Panc1 (cell line): ENCODE measurements at regions not wholly inside any gene's neighbourhood (a gene's known extent, or its start where the extent isn't known, plus 50 kb on each side); places are given as distances from the start of the nearest gene placed in this dataset.

ENCODE experiments used
- ATAC-seq: fragments of 200-7000 bp; cut with Tn5 transposase; 2 replicates; pipeline ENCODE4 v1.9.1; 2020; ENCODE audit warnings: mild to moderate bottlenecking, moderate library complexity
- BruUV-seq: library from RNA; stranded (reverse); fragments of 400-500 nt; replicated peaks from 2 replicates; lab custom pipeline; 2021; lab: Mats Ljungman, UMichigan
- CTCF ChIA-PET: fragments of 300-600 bp; sonication (Branson Sonifier 250); formaldehyde crosslinking; loops from one replicate; lab custom pipeline; 2022; ENCODE audit warnings: antibody characterized with exemption; lab: Charles Lee
- POLR2A ChIA-PET: fragments of 300-600 bp; sonication (Branson Sonifier 250); formaldehyde crosslinking; loops from one replicate; lab custom pipeline; 2022; ENCODE audit warnings: antibody characterized with exemption; lab: Charles Lee
- DNase-seq: peaks from one replicate; pipeline ENCODE4 v3.0.0-alpha.2; 2010; ENCODE audit warnings: low read depth, low spot score
- H3K27ac ChIP-seq: 2 replicates; pipeline ENCODE4 v1.5.1; 2011; ENCODE audit warnings: mild to moderate bottlenecking, low read length, inconsistent platforms
- H3K27me3 ChIP-seq: fragments of 200-500 bp; sonication (Bioruptor generic); 2 replicates; pipeline ENCODE4 v1.6.0; 2014; ENCODE audit warnings: low read length, inconsistent platforms; ENCODE audit not compliant: control insufficient read depth, insufficient read depth
- H3K36me3 ChIP-seq: fragments of 200-500 bp; sonication (Bioruptor generic); 2 replicates; pipeline ENCODE4 v1.5.1; 2014; ENCODE audit warnings: inconsistent platforms, mild to moderate bottlenecking, low read length, moderate library complexity; ENCODE audit not compliant: control insufficient read depth, insufficient read depth
- H3K4me1 ChIP-seq: 2 replicates; pipeline ENCODE4 v1.5.1; 2011; ENCODE audit warnings: inconsistent platforms, mild to moderate bottlenecking, low read length, moderate library complexity; ENCODE audit not compliant: control insufficient read depth, insufficient read depth
- H3K4me3 ChIP-seq, 2 experiments: 2 replicates each; pipeline ENCODE4 v1.5.1; 2011 to 2012; ENCODE audit warnings: low read depth in 2 of 2, low read length in 2 of 2, mild to moderate bottlenecking in 2 of 2, inconsistent platforms in 1 of 2, moderate library complexity in 1 of 2
- H3K9me3 ChIP-seq: fragments of 200-500 bp; sonication (Bioruptor generic); 2 replicates; pipeline ENCODE4 v1.5.1; 2014; ENCODE audit warnings: low read depth, mild to moderate bottlenecking, inconsistent platforms, low read length, moderate library complexity; ENCODE audit not compliant: control insufficient read depth, insufficient read depth
- POLR2AphosphoS5 ChIP-seq: IDR thresholded peaks from 2 replicates; pipeline ENCODE4 v1.6.1; 2012; ENCODE audit warnings: mild to moderate bottlenecking, low read depth, low read length, moderate library complexity
- SIN3A ChIP-seq: IDR thresholded peaks from 2 replicates; pipeline ENCODE4 v1.6.1; 2012; ENCODE audit warnings: low read depth, mild to moderate bottlenecking, low read length, moderate library complexity, borderline replicate concordance; ENCODE audit not compliant: insufficient read depth
- TCF7L2 ChIP-seq: IDR thresholded peaks from 2 replicates; pipeline ENCODE4 v1.6.1; 2011; ENCODE audit warnings: mild to moderate bottlenecking, low read depth, low read length, inconsistent platforms
- in situ Hi-C: cut with HindIII; loops from 2 replicates; pipeline ENCODE4 v1.10.0; 2016; ENCODE audit warnings: low sequenced_read_pairs, low pct_unique_long_range_greater_than_20kb
- intact Hi-C: fragments of 100-400 bp; cut with micrococcal nuclease; formaldehyde crosslinking; loops from one replicate; pipeline ENCODE4 v1.10.0; 2022; ENCODE audit not compliant: unreplicated experiment
- TF ChIP-seq, protein P1 (sequence below), 2 experiments: IDR thresholded peaks; 2 replicates each; pipeline ENCODE4 v1.6.1; 2011 to 2012; ENCODE audit warnings: low read depth in 2 of 2, control low read depth in 1 of 2, low read length in 1 of 2, mild to moderate bottlenecking in 1 of 2, moderate library complexity in 1 of 2; ENCODE audit not compliant: insufficient read depth in 1 of 2
- TF ChIP-seq, protein P2 (sequence below): fragments of 450-650 bp; IDR thresholded peaks from 2 replicates; pipeline ENCODE4 v1.5.1; 2017; ENCODE audit warnings: mild to moderate bottlenecking

DNA sequence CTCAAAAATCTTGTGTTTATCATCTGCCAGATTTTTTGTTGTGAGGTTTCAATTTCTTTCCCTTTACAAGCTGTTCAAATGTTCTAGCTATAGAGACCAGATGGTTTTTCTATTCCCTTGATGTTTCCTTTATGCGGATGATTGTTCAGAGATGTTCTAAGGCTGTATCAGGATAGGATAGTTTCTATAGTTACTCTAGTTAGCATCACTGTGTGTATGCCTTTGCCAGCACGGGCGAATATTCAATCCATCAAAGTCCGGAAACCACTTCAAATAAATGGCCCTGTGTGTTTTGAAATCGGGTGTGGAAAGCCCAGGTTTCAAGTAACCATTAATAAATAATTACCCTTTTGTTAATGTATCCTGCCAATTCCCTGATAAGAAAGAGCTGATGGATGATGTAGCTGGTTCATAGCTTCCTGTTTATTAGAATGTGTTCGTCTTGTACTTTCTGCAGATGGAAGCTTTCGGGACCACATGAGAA is 149.8 kb upstream of the PRKCQ start:
- BruUV-seq = no TSS peak
- Histone ChIP-seq H3K9me3 (no peaks in the 10 kb centered on the region), H3K27me3 (no peaks in the 10 kb centered on the region), H3K36me3 (no peaks in the 10 kb centered on the region), H3K4me3 (no peak overlapping the region), H3K4me1 (no peaks in the 10 kb centered on the region), H3K27ac (no peak overlapping the region)
- POLR2A ChIA-PET = no interaction called here
- in situ Hi-C loops (no loop called here), intact Hi-C loops (no loop called here)
- DNase-seq (no peak), ATAC-seq (no peak)
- no peak for TF ChIP-seq POLR2AphosphoS5
- TF ChIP-seq SIN3A = no peak
- TF ChIP-seq TCF7L2 = no peak
- TF ChIP-seq, protein P1, sequence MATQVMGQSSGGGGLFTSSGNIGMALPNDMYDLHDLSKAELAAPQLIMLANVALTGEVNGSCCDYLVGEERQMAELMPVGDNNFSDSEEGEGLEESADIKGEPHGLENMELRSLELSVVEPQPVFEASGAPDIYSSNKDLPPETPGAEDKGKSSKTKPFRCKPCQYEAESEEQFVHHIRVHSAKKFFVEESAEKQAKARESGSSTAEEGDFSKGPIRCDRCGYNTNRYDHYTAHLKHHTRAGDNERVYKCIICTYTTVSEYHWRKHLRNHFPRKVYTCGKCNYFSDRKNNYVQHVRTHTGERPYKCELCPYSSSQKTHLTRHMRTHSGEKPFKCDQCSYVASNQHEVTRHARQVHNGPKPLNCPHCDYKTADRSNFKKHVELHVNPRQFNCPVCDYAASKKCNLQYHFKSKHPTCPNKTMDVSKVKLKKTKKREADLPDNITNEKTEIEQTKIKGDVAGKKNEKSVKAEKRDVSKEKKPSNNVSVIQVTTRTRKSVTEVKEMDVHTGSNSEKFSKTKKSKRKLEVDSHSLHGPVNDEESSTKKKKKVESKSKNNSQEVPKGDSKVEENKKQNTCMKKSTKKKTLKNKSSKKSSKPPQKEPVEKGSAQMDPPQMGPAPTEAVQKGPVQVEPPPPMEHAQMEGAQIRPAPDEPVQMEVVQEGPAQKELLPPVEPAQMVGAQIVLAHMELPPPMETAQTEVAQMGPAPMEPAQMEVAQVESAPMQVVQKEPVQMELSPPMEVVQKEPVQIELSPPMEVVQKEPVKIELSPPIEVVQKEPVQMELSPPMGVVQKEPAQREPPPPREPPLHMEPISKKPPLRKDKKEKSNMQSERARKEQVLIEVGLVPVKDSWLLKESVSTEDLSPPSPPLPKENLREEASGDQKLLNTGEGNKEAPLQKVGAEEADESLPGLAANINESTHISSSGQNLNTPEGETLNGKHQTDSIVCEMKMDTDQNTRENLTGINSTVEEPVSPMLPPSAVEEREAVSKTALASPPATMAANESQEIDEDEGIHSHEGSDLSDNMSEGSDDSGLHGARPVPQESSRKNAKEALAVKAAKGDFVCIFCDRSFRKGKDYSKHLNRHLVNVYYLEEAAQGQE (IDR thresholded peaks at IDR 0.05; ENCODE audit: insufficient read depth in 1 of 2, low read depth in 2 of 2, low read length in 1 of 2) = no peak
- TF ChIP-seq, protein P2, sequence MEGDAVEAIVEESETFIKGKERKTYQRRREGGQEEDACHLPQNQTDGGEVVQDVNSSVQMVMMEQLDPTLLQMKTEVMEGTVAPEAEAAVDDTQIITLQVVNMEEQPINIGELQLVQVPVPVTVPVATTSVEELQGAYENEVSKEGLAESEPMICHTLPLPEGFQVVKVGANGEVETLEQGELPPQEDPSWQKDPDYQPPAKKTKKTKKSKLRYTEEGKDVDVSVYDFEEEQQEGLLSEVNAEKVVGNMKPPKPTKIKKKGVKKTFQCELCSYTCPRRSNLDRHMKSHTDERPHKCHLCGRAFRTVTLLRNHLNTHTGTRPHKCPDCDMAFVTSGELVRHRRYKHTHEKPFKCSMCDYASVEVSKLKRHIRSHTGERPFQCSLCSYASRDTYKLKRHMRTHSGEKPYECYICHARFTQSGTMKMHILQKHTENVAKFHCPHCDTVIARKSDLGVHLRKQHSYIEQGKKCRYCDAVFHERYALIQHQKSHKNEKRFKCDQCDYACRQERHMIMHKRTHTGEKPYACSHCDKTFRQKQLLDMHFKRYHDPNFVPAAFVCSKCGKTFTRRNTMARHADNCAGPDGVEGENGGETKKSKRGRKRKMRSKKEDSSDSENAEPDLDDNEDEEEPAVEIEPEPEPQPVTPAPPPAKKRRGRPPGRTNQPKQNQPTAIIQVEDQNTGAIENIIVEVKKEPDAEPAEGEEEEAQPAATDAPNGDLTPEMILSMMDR = no peak
- CTCF ChIA-PET = no interaction called here

DNA sequence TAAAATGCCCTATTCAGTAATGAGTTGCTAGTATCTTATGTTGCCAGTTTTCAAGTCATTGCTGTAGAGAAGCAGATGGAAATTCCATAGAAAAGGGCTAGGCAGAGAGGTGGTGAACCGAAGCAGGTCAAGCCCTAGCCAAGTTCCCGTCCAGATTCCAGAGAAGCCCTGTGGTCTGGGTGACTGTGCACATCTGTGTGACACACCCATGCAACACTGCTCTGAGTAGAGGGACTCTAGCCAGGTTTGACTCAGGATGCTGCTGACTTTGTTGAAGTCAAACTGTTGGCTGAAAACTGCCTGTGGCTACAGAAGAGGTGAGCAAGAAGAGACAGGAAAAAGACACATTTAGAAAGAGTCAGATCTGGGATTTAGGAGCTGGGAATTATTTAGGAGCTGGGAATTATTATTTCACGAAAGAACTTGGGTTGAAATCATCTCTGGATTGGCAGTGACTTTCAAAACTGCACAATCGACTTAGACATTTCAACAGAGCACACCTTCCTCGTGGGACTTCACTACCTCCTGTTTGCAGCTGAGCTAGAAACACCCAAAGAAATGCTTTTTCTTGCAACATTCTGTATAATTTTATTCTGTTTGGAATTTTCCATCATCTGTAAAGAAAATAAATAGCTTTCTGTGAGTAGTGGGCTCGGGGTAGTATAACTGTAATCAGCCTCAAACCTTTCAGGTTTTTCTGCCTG is 149.1 kb upstream of the PRKCQ start:
- Histone ChIP-seq H3K4me3 (no peak overlapping the region), H3K4me1 (no peaks in the 10 kb centered on the region), H3K27me3 (no peaks in the 10 kb centered on the region), H3K27ac (no peak overlapping the region), H3K9me3 (no peaks in the 10 kb centered on the region), H3K36me3 (no peaks in the 10 kb centered on the region)
- ChIA-PET POLR2A (no interaction called here), CTCF (no interaction called here)
- no peak for TF ChIP-seq POLR2AphosphoS5
- intact Hi-C loops = no loop called here
- in situ Hi-C loops = no loop called here
- ATAC-seq (no peak), DNase-seq (no peak)
- no TSS peak for BruUV-seq

DNA sequence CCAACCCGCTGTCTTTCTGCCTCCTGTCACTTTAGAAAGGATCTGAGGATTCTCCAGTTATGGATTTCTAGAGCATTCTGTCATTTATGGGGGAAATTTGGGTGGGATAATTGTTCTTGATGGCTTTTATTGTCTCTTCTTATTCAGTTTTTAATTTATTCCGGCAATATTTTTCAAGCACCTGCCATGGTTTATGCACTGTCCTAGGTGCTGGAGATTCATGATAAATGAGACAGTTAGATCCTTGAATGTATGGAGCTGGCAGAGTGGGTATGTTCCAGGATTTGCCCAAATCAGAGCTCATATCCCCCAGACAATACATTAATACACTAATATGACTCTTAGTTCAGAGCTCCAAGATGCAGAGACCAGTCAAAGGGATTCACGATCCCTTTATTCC is 146.8 kb upstream of the PRKCQ start:
- H3K27ac ChIP-seq = no peak overlapping the region
- H3K36me3 ChIP-seq = no peaks in the 10 kb centered on the region
- no peaks in the 10 kb centered on the region for H3K4me1 ChIP-seq
- DNase-seq = no peak
- no peak overlapping the region for H3K4me3 ChIP-seq
- intact Hi-C loops = no loop called here
- in situ Hi-C loops = no loop called here
- no peaks in the 10 kb centered on the region for H3K27me3 ChIP-seq
- ChIA-PET POLR2A (no interaction called here), CTCF (no interaction called here)
- no TSS peak for BruUV-seq
- no peak for ATAC-seq
- no peaks in the 10 kb centered on the region for H3K9me3 ChIP-seq
- no peak for TF ChIP-seq TCF7L2
- no peak for TF ChIP-seq POLR2AphosphoS5
- TF ChIP-seq, protein P1 (IDR thresholded peaks at IDR 0.05; ENCODE audit: insufficient read depth in 1 of 2, low read depth in 2 of 2, low read length in 1 of 2) = no peak
- TF ChIP-seq, protein P2 = no peak
- no peak for TF ChIP-seq SIN3A
